H7 (cell line): ENCODE measurements at regions not wholly inside any gene's neighbourhood (a gene's known extent, or its start where the extent isn't known, plus 50 kb on each side); places are given as distances from the start of the nearest gene placed in this dataset.

Source experiments
- DNase-seq: peaks from one replicate; pipeline ENCODE4 v3.0.0; 2012
- H3K27me3 ChIP-seq: 2 replicates; pipeline ENCODE4 v1.6.0; 2011; ENCODE audit warnings: mild to moderate bottlenecking, low read length; ENCODE audit not compliant: control insufficient read depth, insufficient read depth
- H3K36me3 ChIP-seq: replicated peaks from 2 replicates; pipeline ENCODE4 v1.5.1; 2011; ENCODE audit warnings: low read length; ENCODE audit not compliant: control insufficient read depth, insufficient read depth
- H3K4me3 ChIP-seq: 2 replicates; pipeline ENCODE4 v1.5.1; 2011; ENCODE audit warnings: low read depth, mild to moderate bottlenecking, control low read depth, low read length, moderate library complexity; ENCODE audit not compliant: insufficient read depth

GRCh38 chr4:36753048-36753447 is 471.6 kb downstream of the DTHD1 start:
- no peak overlapping the region for H3K4me3 ChIP-seq
- DNase-seq, result no peak

DNA sequence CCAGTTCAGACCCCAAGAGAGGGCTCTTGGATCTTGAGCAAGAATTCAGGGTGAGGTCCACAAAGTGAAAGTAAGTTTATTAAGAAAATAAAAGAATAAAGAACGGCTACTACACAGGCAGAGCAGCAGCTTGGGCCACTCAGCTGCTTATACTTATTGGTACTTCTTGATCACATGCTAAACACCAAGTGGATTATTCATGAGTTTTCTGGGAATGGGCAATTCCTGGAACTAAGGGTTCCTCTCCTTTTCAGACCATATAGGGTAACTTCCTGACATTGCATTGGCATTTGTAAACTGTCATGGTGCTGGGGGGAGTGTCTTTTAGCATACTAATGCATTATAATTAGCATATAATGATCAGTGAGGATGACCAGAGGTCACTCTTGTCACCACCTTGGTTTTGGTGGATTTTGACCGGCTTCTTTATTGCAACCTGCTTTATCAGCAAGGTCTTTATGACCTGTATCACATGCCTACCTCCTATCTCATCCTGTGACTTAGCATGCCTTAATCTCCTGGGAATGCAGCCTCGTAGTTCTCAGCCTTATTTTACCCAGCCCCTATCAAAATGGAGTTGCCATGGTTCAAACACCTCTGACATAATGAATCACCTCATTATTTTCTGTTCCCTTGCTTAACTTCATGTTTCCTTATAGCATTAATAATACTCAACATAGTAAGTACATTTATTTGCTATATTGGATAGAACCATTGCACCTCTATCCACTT is 476.3 kb downstream of the DTHD1 start:
- Histone ChIP-seq H3K4me3 (no peak overlapping the region), H3K36me3 (no peaks in the 10 kb centered on the region), H3K27me3 (no peaks in the 10 kb centered on the region; the same call in 1 of the 2 replicates)
- DNase-seq, result no peak

More at GRCh38 chr4:36753048-36753447, 471.6 kb downstream of the DTHD1 start:
- Histone ChIP-seq H3K27me3 (no peaks in the 10 kb centered on the region), H3K36me3 (no peaks in the 10 kb centered on the region)

DNA sequence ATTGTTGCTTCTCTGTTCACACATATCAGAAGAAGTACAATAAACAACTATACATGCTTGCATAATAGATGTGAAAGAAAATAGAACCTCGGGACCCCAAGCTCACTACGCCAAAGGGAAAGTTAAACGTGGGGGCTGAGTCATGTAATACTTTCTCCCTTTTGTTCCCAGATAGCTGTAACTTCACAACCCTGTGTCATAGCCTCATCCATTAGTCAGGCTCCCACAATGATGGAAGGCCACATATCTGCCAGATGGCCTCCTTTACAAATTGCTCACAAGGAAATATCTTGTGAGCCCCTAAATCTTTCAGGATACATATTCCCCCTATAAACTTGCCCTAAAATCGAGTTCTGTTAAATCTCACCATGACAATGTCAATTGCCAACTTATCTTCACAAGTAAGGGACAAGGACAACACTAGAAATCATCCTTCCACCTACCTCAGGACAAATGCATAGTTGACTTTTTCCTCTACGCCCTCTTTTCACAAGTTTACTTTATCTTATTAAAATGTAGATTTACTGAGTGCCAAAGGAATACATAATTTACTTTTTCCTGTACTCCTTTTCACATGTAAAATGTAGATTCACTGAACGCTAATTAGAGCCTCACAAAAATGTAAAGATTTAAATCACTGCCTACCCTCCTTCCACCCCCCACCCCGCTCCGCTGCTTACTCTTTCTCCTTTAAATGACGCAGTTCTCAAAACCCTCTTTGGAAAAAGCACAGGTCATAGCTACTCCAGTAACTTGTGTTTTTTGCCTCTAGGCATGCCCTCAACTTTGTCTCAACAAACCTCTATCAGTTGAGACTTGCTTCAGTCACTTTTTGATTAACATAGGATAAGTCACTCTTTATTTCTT is 477.1 kb downstream of the DTHD1 start:
- Histone ChIP-seq H3K27me3 (no peaks in the 10 kb centered on the region; the same call in 1 of the 2 replicates), H3K36me3 (no peaks in the 10 kb centered on the region), H3K4me3 (no peak overlapping the region)
- DNase-seq, result no peak

- no peaks in the 10 kb centered on the region; the same call in 1 of the 2 replicates for H3K27me3 ChIP-seq
- no peak for DNase-seq
- H3K4me3 ChIP-seq, result no peak overlapping the region
- H3K36me3 ChIP-seq, result no peaks in the 10 kb centered on the region
Observed at GRCh38 chr4:36761607-36762006, 480.2 kb downstream of the DTHD1 start.

- Histone ChIP-seq H3K27me3 (no peaks in the 10 kb centered on the region; the same call in 1 of the 2 replicates), H3K4me3 (no peak overlapping the region), H3K36me3 (no peaks in the 10 kb centered on the region)
- no peak for DNase-seq
Observed at GRCh38 chr4:36763814-36764213, 480.7 kb upstream of the NWD2 start.

DNA sequence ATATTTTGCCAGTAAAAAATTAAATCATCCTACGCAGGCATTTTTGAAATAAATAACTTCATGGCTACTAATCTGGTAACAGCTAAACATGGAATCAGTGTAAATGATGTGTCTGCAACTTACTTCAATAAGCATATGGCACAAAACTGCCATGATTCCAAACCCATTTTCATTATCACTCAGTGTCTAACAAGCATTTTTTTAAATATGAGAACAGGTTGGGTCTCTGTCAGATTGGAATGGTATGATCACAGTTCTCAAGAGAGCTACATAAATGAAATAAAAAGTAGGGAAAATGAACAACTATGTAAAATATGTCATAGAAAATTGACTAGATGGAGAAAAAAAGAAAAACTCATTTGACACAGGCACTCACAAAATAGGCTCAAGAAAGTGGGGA is 476.9 kb upstream of the NWD2 start:
- H3K36me3 ChIP-seq, result no peaks in the 10 kb centered on the region
- H3K27me3 ChIP-seq, result no peaks in the 10 kb centered on the region
- H3K4me3 ChIP-seq, result no peak overlapping the region

GRCh38 chr4:36771411-36772153 is 473.0 kb upstream of the NWD2 start:
- no peaks in the 10 kb centered on the region for H3K36me3 ChIP-seq
- no peak overlapping the region for H3K4me3 ChIP-seq
- DNase-seq, result no peak
- H3K27me3 ChIP-seq, result no peaks in the 10 kb centered on the region

More for the DNA sequence above, 476.9 kb upstream of the NWD2 start:
- DNase-seq, result no peak

GRCh38 chr4:36772154-36772516 is 472.4 kb upstream of the NWD2 start:
- H3K36me3 ChIP-seq, result no peaks in the 10 kb centered on the region
- DNase-seq, result no peak
- H3K4me3 ChIP-seq, result no peak overlapping the region
- H3K27me3 ChIP-seq, result no peaks in the 10 kb centered on the region

DNA sequence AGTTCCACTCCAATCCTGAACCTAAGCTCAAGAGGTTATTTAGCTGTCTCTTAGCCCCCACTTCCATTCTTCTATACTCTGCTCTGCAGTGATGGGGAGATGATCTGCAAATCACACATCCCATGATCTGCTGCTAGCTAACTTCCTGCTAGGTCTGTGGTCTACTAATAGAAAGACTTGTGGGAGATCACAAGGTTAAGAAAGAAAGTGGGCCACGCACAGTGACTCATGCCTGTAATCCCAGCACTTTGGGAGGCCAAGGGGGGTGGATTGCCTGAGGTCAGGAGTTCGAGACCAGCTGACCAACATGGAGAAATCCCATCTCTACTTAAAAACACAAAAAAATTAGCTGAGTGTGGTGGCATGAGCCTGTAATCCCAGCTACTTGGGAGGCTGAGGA is 471.1 kb upstream of the NWD2 start:
- Histone ChIP-seq H3K36me3 (no peaks in the 10 kb centered on the region), H3K27me3 (no peaks in the 10 kb centered on the region), H3K4me3 (no peak overlapping the region)
- DNase-seq, result no peak

GRCh38 chr4:36775544-36775943 is 469.0 kb upstream of the NWD2 start:
- H3K4me3 ChIP-seq, result no peak overlapping the region
- no peaks in the 10 kb centered on the region for H3K27me3 ChIP-seq
- H3K36me3 ChIP-seq, result no peaks in the 10 kb centered on the region
- DNase-seq, result no peak

GRCh38 chr4:36779601-36780000 is 464.9 kb upstream of the NWD2 start:
- H3K27me3 ChIP-seq, result no peaks in the 10 kb centered on the region
- no peak overlapping the region for H3K4me3 ChIP-seq
- no peaks in the 10 kb centered on the region for H3K36me3 ChIP-seq
- no peak for DNase-seq

DNA sequence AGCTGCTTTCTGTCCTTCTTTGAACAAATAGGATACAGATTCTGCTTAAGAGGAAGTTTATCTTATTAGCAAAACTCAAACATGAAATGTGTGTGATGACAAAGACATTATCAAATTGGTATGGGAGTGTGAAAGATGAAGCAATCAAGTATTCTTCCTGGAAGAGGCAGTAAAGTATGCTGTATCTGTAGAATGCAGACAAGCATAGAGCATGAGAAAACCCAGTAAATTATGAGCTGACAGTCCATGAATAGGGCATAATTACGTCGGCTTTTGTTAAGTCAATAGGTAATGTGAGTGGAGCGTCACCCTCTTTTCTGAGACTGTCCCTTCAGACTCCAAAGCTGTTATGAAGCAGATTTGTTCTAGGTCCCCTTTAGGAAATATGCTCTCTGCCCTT is 458.6 kb upstream of the NWD2 start:
- Histone ChIP-seq H3K36me3 (no peaks in the 10 kb centered on the region), H3K4me3 (no peak overlapping the region), H3K27me3 (no peaks in the 10 kb centered on the region; the same call in 1 of the 2 replicates)
- DNase-seq, result no peak

- Histone ChIP-seq H3K4me3 (no peak overlapping the region), H3K27me3 (no peaks in the 10 kb centered on the region; the same call in 1 of the 2 replicates), H3K36me3 (no peaks in the 10 kb centered on the region)
- no peak for DNase-seq
Observed at GRCh38 chr4:36786519-36786918, 458.0 kb upstream of the NWD2 start.

GRCh38 chr4:36794716-36795115 is 449.8 kb upstream of the NWD2 start:
- no peaks in the 10 kb centered on the region for H3K36me3 ChIP-seq
- DNase-seq, result no peak
- H3K27me3 ChIP-seq, result no peaks in the 10 kb centered on the region
- H3K4me3 ChIP-seq, result no peak overlapping the region
